ENCODE measurements at regions not wholly inside any gene's neighbourhood (a gene's known extent, or its start where the extent isn't known, plus 50 kb on each side); places are given as distances from the start of the nearest gene placed in this dataset.
"Not testable (repeated sequence)": the region's sequence is repeated elsewhere in the genome, so short reads cannot be mapped to it uniquely, and the experiment has no call there.

DNA sequence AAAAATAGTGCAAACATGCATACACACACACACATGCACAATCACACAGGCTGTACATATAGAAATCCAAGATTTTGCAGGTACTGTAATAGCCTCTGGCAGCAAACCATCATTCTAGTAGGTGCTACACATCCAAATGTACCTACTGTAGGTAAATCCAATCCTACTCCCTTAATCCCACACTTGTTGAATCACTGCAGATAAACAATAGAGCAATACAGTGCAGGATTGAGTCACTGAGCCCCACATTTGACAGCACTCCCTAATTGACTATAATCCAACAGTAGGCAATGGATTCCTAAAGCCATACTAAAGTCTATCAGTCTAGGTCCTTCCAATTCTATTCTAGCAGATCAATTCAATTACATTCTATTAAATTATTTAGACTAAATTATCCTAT is 1640.5 kb upstream of the CDH9 start:
- DNase-seq (ENCODE audit: low read depth), result no peak

DNA sequence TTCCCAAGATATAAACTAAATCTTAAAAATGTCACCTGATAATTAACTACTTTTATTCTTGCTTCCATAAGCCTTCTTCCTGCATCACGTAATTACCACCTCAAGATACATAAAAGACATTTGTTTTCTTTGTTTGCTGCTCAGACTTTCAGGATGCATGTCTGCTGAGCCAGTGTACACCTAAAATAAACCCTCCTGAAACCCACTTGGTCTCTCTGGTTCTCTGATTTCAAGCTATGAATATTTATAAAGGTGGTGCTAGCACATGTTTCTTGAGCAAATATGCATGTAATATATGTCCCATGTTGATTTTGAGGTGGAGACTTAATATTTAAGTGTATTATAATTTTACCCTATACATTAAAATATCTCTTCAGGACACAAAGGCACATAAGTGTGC is 1627.7 kb upstream of the CDH9 start:
- DNase-seq (ENCODE audit: low read depth), result no peak

DNA sequence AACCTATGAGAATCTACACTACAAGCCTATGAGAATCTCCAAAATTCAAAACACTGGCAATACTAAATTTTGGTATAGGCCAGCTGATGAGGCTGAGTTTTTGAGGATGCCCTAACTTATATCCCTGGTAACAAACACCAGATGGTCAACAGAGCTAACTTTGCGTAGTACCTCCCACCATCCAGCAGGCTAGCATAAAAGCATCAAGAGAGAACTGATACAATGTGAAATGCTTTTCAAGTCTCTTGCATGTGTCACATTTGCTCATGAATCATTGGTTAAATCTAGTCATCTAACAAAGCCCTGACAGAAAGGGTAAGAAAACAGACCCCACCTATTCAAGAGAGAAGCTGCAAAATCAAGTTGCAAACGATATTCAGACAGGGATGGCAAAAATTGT is 1609.7 kb upstream of the CDH9 start:
- peak; percentile 55 for DNase-seq (ENCODE audit: low read depth)

DNA sequence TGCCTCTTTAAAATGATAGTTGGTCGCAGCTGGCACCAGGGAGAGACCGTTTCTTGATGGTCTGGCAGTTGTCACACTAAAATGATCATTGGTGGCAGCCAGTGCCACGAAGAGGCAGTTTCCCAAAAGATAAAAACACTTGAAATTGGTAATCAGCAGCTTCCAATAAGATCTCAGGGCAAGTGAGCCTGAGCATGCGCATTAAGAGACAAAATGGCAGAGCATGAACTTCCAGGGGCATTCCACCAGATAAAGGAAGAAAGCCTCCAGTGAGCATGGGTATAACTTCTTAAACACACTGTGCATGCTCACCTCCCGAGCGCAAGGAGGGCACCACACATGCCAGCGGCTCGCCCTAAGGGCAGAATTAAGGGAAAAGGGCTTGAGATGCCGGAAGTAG is 1594.2 kb upstream of the CDH9 start:
- DNase-seq (ENCODE audit: low read depth), result no peak

DNA sequence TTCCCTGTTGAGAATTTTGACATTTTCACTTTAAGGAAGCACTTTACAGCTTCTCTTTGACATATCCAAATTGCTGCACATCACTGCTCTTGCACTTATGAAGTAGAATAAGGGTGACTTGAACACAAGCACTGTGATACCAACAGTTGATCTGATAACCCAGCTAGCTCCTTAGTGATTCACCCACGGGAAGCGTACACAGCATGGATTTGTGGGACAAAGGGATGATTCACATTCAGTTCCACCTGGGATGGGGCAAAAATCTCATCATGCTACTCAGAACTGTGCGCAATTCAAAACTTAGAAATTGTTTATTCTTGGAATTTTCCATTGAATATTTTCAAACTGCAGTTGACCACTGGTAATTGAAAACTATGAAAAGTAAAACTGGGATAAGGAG is 1565.5 kb upstream of the CDH9 start:
- no peak for DNase-seq (ENCODE audit: low read depth)

DNA sequence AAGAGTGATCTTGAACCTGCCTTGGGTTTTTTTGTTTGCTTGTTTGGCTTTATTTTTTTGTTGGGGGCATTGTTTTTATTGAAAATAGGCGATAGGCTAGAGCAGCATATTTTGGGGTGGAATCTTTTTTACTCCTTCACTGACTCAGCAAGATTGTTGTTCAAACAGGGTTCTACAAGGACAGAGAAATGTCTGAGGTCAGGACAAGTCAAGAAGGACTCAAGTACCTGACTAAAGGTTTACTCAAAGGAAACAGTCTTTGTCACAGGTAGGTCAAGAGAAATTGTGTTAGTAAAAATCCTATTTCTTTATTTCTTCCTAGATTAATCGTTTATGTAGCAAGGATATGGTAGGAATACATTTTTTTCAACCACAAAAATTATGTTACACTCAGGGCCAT is 1564.0 kb upstream of the CDH9 start:
- DNase-seq (ENCODE audit: low read depth), result no peak

DNA sequence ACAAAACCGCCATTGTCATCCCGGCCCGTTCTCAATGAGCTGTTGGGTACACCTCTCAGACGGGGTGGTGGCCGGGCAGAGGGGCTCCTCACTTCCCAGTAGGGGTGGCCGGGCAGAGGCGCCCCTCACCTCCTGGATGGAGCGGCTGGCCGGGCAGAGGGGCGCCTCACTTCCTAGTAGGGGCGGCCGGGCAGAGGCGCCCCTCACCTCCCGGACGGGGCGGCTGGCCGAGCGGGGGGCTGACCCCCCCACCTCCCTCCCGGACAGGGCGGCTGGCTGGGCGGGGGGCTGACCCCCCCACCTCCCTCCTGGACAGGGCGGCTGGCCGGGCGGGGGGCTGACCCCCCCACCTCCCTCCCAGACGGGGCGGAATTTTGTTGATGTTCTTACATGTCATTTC is 1558.3 kb upstream of the CDH9 start:
- not testable (repeated sequence) for DNase-seq (ENCODE audit: low read depth)

DNA sequence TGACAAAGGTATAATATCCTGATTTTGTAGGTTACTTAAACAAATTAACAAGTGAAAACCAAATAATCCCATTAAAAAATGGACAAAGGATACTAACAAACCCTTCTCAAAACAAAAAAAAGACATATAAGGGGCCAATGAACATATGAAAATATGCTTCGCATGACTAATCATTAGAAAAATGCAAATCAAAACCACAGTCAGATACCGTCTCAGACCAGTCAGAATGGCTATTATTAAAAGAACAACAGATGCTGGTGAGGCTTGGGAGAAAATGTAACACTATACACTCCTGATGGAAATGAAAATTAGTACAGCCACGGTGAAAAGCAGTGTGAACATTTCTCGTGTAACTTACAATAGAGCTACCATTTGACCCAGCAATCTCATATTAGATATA is 1542.2 kb upstream of the CDH9 start:
- peak; percentile 82 for DNase-seq (ENCODE audit: low read depth)

DNA sequence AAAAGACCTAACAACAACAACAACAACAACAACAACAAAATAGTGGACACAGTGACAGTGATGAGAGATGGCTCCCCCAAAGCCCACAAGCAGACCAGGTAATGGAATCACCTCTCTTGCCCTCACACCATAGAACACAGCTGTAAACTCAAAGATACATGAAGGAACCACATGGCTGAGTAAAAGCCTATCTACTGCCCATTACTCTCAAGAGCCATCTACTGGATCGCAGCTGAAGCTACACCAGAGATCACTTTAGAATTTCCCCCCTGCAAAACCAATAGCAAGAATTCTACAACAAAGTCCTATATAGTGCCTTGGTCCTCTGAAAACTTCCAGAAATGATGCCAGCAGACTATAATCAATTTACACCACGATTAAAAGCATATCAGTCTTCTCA is 1537.6 kb upstream of the CDH9 start:
- no peak for DNase-seq (ENCODE audit: low read depth)

DNA sequence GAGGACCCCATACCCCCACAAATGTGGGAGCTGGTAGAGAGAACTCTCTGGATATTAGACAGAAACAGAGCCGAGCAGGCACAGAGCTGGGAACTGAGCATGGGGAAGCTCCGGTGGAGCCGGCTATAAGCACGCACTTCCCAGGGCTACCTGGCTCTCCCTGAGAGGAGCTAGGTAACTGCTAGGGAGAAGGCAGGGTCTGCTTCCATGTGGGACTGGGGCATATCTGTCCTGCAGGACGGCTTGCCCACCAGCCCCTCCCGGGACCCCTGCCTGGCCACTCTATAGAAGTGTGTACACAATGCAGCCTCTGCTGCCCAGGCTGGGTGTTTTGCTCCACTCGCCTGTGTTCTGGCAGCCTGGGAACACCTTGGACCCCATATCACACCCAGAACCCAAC is 1537.0 kb upstream of the CDH9 start:
- DNase-seq (ENCODE audit: low read depth), result no peak

DNA sequence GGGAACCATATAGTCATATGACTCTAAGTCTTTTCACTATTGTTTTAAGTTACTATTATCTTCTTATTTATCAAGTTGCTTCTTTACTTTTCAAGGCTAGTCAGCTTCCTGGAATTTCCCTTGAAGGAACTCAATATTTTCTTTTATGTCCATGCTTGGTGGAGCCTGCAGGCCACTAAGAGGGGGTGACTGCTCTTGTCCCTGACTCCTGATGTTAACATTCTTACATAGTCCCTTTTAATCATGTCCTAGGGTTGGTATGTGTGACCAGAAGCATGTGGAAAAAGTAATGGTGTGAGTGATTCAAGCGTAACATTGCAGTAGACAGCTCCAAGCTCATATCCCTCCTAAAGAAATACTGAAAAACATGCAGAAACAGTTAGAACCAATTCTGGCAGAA is 1536.2 kb upstream of the CDH9 start:
- no peak for DNase-seq (ENCODE audit: low read depth)

DNA sequence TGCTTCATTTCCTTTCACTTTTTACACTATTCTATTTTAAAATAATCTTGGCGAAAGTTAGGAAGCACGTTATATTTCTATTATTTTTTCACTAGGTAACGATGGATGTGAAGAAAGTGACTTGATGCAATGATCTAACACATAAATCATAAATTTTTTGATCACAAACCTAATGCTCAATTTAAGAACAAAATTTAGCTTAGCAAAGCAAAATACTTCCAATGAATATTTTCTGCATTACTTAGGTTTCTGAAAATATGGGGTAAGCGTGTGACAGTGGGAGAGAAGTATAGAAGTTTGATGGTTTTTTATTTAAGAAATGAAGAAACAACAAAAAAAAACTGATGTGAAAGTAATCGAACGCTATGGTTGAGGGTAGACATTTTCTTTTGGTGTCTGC is 1528.7 kb upstream of the CDH9 start:
- no peak for DNase-seq (ENCODE audit: low read depth)

DNA sequence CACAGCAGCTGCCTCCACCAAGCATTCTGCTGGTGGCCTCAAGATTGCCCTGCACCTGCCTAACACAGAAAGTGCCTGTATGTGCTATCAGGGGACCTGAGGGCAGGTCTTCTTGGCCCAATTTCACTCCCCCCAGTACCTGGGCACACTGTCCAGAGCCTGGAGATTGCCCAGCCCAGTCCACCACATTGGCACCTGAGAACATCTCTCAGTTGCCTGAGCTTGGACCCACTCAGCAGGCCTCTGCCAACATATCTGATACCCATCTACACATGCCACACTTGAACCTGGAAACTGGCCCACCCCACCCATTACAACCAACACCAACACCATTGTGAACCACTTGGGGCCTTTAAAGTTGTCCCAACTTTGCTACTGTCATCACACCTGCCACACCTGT is 1523.1 kb upstream of the CDH9 start:
- DNase-seq (ENCODE audit: low read depth), result no peak

DNA sequence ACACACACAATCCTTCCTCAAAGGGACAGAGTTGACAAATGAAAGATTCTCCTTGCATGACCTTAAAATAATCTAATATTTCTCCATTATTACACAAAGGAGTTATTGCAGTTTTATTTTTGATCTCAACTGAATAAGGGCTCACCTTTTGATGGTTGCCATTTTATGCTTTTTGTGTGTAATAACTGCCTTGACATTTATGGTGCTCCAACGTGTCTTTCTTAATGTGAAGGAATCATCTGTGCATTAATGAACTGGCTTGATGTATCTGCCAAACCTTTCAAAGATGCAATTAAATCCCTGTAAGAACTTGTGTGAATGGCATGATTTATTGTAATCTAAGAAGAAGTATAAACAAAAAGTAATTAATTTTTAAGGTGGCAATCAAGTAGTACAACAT is 1519.8 kb upstream of the CDH9 start:
- DNase-seq (ENCODE audit: low read depth), result no peak

DNA sequence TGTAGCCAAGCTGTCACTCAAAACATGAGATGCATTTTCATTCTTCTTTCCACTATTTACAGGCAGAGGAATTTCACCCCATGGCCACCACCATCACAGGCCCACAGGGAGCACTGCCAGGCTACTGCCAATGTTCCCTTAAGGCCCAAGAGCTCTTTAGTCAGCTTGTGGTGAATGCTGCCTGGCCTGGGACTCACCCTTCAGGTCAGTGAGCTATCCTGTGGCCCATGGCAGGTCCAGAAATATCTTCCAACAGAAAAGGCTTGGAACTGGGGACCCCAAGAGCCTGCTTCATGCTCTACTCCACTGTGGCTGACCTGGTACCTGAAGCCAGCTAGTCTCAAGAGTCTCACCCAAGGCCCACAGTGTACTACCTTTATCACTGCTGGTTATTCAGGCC is 1518.7 kb upstream of the CDH9 start:
- DNase-seq (ENCODE audit: low read depth), result no peak

DNA sequence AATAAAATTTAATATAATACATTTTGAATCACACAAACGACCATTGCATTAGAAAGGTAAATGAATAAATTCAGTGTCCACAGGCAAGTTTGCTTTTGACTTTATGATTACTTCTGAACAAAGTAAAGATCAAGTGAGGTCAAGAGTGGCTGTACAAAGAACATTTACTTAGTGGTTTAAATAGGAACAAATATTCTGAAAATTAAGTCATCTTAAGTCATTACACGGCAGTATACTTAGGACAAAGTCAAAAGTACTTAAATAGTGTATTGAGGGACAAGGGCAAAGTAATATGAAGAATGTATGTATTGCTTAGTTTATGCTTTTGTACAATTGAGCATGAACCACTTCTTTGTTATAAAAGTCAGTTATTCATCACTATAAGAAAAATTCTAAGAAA is 1511.2 kb upstream of the CDH9 start:
- DNase-seq (ENCODE audit: low read depth), result no peak

DNA sequence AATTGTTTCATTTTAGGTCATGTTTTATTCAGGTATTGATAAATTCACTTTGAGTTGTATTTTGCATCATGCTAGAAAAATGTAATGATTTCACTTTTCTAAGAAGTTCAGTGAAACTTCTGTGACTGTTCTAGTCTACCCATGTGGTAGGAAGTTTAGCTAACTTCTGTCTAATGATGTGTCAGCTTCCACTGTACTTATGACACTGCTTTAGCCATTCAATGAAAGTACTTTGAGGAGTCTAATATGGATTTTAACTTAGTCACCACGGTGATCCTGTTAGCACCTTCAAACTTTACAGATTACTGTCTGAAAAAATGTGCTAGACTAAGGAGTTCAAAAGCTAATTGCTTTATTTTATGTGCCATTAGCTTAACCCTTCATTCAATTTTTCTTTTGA is 1510.5 kb upstream of the CDH9 start:
- DNase-seq (ENCODE audit: low read depth), result peak; percentile 68

DNA sequence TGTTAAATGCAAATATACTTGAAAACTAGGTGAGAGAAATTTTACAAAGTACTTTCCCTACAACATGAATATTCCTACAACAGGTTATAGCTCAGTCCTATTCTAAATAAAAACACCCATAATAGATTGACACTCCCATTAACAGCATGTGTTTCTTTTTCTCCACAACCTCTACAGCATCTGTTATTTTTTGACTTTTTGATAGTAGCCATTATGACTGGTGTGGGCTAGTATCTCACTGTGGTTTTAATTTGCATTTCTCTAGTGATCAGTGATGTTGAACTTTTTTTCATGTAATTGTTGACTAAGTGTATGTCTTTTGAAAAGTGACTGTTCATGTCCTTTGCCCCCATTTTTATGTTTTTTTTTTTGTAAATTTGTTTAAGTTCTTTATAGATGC is 1506.1 kb upstream of the CDH9 start:
- DNase-seq (ENCODE audit: low read depth), result no peak

DNA sequence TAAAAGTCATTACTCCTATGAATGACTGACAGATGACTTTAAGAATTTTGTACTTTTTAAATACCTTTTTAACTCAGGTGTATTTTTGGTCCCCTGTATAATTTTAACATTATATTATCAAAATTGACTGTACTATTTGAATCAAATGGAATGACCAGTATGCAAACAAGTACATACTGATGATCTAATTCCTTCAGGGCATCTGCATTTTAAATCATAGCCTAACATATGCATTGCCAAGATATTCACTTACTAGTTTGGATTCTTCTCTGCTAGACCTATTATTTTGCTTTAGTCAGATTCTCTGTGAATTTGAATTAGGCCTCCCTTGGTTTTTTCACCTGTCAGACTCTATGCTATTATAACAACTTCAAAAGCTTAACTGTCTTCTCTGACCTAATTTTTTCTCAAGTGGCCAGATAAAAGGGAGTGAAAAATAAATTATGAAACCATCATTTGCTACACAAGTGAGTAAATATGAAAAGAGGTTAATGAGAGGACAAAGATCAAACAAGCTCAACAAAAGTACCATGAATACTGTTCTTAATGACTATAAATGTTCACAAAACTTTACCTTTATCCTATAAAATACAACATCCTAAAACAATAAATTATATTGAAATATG is 1505.2 kb upstream of the CDH9 start:
- DNase-seq (ENCODE audit: low read depth), result no peak

DNA sequence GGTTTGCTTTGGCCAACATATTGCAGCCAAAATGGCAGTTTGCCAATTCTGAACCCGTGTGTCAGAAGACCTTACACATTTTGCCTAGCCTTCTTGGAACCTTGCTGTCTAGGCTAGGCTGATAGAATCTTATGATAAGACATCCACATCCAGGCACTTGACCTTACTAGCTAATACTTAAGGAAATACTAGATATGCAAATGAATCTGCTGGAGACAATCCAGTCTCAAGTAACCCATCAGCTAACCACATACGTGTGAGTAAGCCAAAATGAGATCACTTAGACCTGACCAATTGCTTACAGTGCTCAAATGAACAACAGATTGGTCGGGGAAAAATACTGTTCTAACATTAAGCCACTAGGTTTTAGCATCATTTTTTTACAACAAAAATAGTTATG is 1504.6 kb upstream of the CDH9 start:
- DNase-seq (ENCODE audit: low read depth), result peak; percentile 100

DNA sequence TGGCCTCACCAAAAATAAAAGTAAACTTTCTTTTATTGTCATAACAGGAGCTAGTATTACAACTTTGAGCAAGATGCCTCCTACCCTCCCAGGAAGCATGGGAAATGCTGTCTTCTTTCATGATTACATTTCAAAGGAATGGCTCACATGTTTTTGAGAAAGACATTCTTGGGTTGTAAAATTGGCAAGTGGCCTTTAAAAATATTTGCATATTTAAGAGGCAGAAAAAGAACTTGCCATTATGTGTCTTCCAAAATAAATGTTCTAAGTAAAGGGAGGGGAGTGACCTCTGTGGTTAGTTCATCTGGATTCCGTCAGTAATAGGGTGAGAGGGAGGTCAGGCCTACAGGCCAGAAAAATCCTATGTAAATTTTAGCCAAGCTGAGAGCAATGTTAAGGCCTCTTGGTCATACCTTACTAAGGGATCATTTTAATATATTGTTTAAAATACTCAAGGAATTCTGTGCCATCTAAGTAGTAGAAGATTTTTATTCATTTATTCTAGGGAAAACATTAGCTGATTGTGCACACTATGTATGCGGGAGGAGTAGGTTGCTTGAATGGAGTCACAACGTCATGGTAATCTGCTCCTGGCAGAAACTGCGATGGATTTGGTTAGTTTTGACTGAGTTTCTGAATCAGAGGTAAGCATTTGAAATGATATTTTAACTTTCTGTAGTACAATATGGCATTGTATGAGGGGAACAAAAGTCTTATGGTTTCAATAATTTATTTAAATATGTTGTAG is 1485.7 kb upstream of the CDH9 start:
- DNase-seq (ENCODE audit: low read depth), result peak; percentile 97

DNA sequence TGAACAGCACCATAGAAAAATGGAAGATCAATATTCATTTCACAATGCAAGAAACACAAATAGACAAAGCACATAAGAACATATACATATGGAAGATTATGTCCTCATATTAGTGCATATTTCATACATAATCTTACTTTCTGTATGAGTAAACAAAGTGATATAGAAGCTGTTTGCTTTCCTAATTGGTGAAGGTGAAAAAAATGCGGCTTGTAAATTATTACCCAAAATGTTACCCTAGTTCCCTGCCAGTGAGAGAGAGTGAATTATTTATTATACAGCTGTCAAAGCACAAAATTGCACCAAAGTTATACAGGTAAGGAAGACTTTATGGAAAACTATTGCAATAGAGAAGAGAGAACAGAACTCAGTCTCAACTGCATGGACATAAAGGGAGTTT is 1485.0 kb upstream of the CDH9 start:
- DNase-seq (ENCODE audit: low read depth), result no peak

DNA sequence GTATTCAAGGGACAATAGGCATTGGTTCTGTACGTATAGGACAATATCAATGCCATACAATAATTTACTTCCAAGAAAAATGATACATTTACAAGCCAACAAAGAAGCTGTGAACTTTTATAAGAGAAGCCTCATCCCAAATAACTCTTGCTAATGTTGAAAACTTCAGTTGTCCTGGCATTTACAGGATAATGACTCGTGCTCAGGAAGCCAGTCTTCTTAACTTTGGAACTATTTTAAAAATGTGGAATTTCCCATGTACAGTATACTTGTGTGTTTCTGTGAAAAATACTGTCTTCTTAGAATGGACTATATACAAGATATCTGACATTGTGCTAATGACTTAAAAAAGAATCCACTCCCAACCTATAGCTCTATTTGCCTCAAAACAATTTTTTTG is 1479.3 kb upstream of the CDH9 start:
- peak; percentile 68 for DNase-seq (ENCODE audit: low read depth)

DNA sequence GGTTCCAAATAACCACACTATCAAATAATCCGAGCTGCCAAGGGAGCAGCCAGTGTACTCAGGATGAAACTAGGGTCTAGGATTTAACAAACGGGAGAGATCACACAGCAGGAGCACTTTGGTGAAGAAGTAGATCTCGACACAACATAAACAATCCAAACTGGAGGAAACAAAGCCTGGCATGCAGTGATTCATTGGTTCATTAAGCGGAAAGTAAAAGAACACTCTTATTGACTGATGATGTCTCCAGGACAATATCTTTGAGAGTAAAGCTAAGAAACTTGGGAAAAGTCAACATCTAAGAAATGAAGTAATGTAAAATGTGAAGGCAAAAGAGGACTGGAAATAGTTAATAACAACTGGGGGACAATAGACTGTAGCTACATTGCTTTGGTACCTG is 1478.3 kb upstream of the CDH9 start:
- DNase-seq (ENCODE audit: low read depth), result no peak
